ENCODE measurements at regions not wholly inside any gene's neighbourhood (a gene's known extent, or its start where the extent isn't known, plus 50 kb on each side); places are given as distances from the start of the nearest gene placed in this dataset.

- TF ChIP-seq, protein P1, sequence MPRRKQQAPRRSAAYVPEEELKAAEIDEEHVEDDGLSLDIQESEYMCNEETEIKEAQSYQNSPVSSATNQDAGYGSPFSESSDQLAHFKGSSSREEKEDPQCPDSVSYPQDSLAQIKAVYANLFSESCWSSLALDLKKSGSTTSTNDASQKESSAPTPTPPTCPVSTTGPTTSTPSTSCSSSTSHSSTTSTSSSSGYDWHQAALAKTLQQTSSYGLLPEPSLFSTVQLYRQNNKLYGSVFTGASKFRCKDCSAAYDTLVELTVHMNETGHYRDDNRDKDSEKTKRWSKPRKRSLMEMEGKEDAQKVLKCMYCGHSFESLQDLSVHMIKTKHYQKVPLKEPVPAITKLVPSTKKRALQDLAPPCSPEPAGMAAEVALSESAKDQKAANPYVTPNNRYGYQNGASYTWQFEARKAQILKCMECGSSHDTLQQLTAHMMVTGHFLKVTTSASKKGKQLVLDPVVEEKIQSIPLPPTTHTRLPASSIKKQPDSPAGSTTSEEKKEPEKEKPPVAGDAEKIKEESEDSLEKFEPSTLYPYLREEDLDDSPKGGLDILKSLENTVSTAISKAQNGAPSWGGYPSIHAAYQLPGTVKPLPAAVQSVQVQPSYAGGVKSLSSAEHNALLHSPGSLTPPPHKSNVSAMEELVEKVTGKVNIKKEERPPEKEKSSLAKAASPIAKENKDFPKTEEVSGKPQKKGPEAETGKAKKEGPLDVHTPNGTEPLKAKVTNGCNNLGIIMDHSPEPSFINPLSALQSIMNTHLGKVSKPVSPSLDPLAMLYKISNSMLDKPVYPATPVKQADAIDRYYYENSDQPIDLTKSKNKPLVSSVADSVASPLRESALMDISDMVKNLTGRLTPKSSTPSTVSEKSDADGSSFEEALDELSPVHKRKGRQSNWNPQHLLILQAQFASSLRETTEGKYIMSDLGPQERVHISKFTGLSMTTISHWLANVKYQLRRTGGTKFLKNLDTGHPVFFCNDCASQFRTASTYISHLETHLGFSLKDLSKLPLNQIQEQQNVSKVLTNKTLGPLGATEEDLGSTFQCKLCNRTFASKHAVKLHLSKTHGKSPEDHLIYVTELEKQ (CRISPR knock-in tag; IDR thresholded peaks at IDR 0.05) = no peak
- no peak for TF ChIP-seq ZNF277 (CRISPR knock-in tag; IDR thresholded peaks at IDR 0.05; ENCODE audit: borderline replicate concordance)
- TF ChIP-seq MTA2 (IDR thresholded peaks at IDR 0.05; ENCODE audit: low read depth) = no peak
- no peak for TF ChIP-seq TRIM28 (IDR thresholded peaks at IDR 0.05)
- TF ChIP-seq COPS2 (conservative IDR thresholded peaks at IDR 0.05) = no peak
- TF ChIP-seq, protein P2, sequence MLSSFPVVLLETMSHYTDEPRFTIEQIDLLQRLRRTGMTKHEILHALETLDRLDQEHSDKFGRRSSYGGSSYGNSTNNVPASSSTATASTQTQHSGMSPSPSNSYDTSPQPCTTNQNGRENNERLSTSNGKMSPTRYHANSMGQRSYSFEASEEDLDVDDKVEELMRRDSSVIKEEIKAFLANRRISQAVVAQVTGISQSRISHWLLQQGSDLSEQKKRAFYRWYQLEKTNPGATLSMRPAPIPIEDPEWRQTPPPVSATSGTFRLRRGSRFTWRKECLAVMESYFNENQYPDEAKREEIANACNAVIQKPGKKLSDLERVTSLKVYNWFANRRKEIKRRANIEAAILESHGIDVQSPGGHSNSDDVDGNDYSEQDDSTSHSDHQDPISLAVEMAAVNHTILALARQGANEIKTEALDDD (IDR thresholded peaks at IDR 0.05) = no peak
- TF ChIP-seq, protein P3, sequence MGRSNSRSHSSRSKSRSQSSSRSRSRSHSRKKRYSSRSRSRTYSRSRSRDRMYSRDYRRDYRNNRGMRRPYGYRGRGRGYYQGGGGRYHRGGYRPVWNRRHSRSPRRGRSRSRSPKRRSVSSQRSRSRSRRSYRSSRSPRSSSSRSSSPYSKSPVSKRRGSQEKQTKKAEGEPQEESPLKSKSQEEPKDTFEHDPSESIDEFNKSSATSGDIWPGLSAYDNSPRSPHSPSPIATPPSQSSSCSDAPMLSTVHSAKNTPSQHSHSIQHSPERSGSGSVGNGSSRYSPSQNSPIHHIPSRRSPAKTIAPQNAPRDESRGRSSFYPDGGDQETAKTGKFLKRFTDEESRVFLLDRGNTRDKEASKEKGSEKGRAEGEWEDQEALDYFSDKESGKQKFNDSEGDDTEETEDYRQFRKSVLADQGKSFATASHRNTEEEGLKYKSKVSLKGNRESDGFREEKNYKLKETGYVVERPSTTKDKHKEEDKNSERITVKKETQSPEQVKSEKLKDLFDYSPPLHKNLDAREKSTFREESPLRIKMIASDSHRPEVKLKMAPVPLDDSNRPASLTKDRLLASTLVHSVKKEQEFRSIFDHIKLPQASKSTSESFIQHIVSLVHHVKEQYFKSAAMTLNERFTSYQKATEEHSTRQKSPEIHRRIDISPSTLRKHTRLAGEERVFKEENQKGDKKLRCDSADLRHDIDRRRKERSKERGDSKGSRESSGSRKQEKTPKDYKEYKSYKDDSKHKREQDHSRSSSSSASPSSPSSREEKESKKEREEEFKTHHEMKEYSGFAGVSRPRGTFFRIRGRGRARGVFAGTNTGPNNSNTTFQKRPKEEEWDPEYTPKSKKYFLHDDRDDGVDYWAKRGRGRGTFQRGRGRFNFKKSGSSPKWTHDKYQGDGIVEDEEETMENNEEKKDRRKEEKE (IDR thresholded peaks at IDR 0.05; ENCODE audit: borderline replicate concordance in 1 of 2, control insufficient read depth in 1 of 2, low read depth in 2 of 2, low read length in 1 of 2) = no peak
- peak; percentile 75; the same call in 1 of the 2 replicates for TF ChIP-seq MIER1 (IDR thresholded peaks at IDR 0.05; ENCODE audit: low read depth)
- TF ChIP-seq STAT5B (CRISPR knock-in tag; IDR thresholded peaks at IDR 0.05) = no peak
- TF ChIP-seq CBX2 (IDR thresholded peaks at IDR 0.05; ENCODE audit: insufficient read depth, low read length, poor library complexity, severe bottlenecking) = no peak
- no peak for TF ChIP-seq HOXB6 (CRISPR knock-in tag; IDR thresholded peaks at IDR 0.05; ENCODE audit: borderline replicate concordance)
- no peak for TF ChIP-seq ZNF699 (CRISPR knock-in tag; IDR thresholded peaks at IDR 0.05; ENCODE audit: insufficient replicate concordance)
- no peak for TF ChIP-seq RCOR1 (IDR thresholded peaks at IDR 0.05; ENCODE audit: borderline replicate concordance in 1 of 2, low read depth in 2 of 2, low read length in 2 of 2)
- TF ChIP-seq ZNF76 (CRISPR knock-in tag; IDR thresholded peaks at IDR 0.05; ENCODE audit: borderline replicate concordance) = no peak
- no peak for TF ChIP-seq SNIP1 (IDR thresholded peaks at IDR 0.05; ENCODE audit: low read depth)
- TF ChIP-seq KDM1A (IDR thresholded peaks at IDR 0.05) = no peak
- no peak for TF ChIP-seq ZNF12 (CRISPR knock-in tag; IDR thresholded peaks at IDR 0.05)
- TF ChIP-seq CGGBP1 (CRISPR knock-in tag; IDR thresholded peaks at IDR 0.05) = no peak
- no peak for TF ChIP-seq NCOA4 (IDR thresholded peaks at IDR 0.05; ENCODE audit: partially characterized antibody)
Observed at GRCh38 chr16:88306860-88307545, 75.8 kb upstream of the ZNF469 start (continued).

Measured in K562 (cell line).